HCT116 (cell line): ENCODE measurements at regions not wholly inside any gene's neighbourhood (a gene's known extent, or its start where the extent isn't known, plus 50 kb on each side); places are given as distances from the start of the nearest gene placed in this dataset.

ENCODE experiments used
- ATAC-seq: fragments of 200-7000 bp; cut with Tn5 transposase; 2 replicates; pipeline ENCODE4 v1.9.1; 2020; ENCODE audit warnings: mild to moderate bottlenecking, moderate library complexity
- BruUV-seq: library from RNA; stranded (reverse); fragments of 400-500 nt; replicated peaks from 2 replicates; lab custom pipeline; 2021; lab: Mats Ljungman, UMichigan
- CTCF ChIA-PET: fragments of 300-600 bp; sonication (Branson Sonifier 250); formaldehyde crosslinking; loops from one replicate; lab custom pipeline; 2021; ENCODE audit warnings: antibody characterized with exemption; lab: Charles Lee
- POLR2A ChIA-PET: fragments of 300-600, 350-600 bp; sonication (Branson Sonifier 250); formaldehyde crosslinking; loops from one replicate; lab custom pipeline; 2021; ENCODE audit warnings: antibody characterized with exemption; lab: Charles Lee
- RAD21 ChIA-PET, 2 experiments: fragments of 300-600 bp; sonication (Branson Sonifier 250); formaldehyde crosslinking; loops; one replicate each; lab custom pipeline; 2023; ENCODE audit warnings: low total read pairs in 2 of 2; ENCODE audit not compliant: uncharacterized antibody in 2 of 2, unreplicated experiment in 2 of 2, low non-redundant PET in 1 of 2; lab: Charles Lee
- DNase-seq: peaks from one replicate; pipeline ENCODE4 v3.0.0-alpha.2; 2010; ENCODE audit warnings: low read depth, low spot score
- H2AFZ ChIP-seq: fragments of 200-600 bp; shearing (Covaris generic), sonication (generic); 2 replicates; pipeline ENCODE4 v1.6.1; 2017; ENCODE audit warnings: low read depth, mixed run types, mixed read lengths, antibody characterized with exemption, low read length; ENCODE audit not compliant: poor library complexity, severe bottlenecking
- H3K27ac ChIP-seq: 2 replicates; pipeline ENCODE4 v1.5.1; 2012; ENCODE audit warnings: low read depth, low read length
- H3K27me3 ChIP-seq: fragments of 200-600 bp; sonication (generic); 2 replicates; pipeline ENCODE4 v1.6.1; 2016; ENCODE audit warnings: mixed run types, low read length, mixed read lengths; ENCODE audit not compliant: insufficient read depth
- H3K36me3 ChIP-seq, 2 experiments: fragments of 200-500 bp in 1 of 2; fragments of 200-600 bp in 1 of 2; sonication (Bioruptor generic) in 1 of 2; sonication (generic) in 1 of 2; 2 replicates each; pipeline versions ENCODE4 v1.5.1 to v1.6.1; 2014 to 2016; ENCODE audit warnings: low read length in 2 of 2, inconsistent platforms in 1 of 2, mixed read lengths in 1 of 2, mixed run types in 1 of 2; ENCODE audit not compliant: insufficient read depth in 2 of 2, control insufficient read depth in 1 of 2
- H3K4me1 ChIP-seq, 2 experiments: fragments of 200-600 bp in 1 of 2; sonication (generic) in 1 of 2; 2 replicates each; pipeline versions ENCODE4 v1.5.1 to v1.6.1; 2012 to 2017; ENCODE audit warnings: low read length in 2 of 2, inconsistent platforms in 1 of 2, mild to moderate bottlenecking in 1 of 2, mixed read lengths in 1 of 2, mixed run types in 1 of 2, moderate library complexity in 1 of 2; ENCODE audit not compliant: insufficient read depth in 2 of 2, control insufficient read depth in 1 of 2
- H3K4me2 ChIP-seq: fragments of 200-600 bp; sonication (generic); 2 replicates; pipeline ENCODE4 v1.6.1; 2017; ENCODE audit warnings: mixed run types, low read length, mixed read lengths
- H3K4me3 ChIP-seq, 2 experiments: fragments of 200-600 bp in 1 of 2; sonication (generic) in 1 of 2; replicated peaks in 1 of 2; 2 replicates each; pipeline ENCODE4 v1.5.1; 2011 to 2016; ENCODE audit warnings: low read length in 2 of 2, control low read depth in 1 of 2, low read depth in 1 of 2, mild to moderate bottlenecking in 1 of 2, mixed read lengths in 1 of 2, mixed run types in 1 of 2
- H3K79me2 ChIP-seq: fragments of 200-600 bp; sonication (generic); 2 replicates; pipeline ENCODE4 v1.6.1; 2017; ENCODE audit warnings: mild to moderate bottlenecking, mixed run types, low read length, moderate library complexity, mixed read lengths; ENCODE audit not compliant: insufficient read depth
- H3K9ac ChIP-seq: fragments of 200-600 bp; sonication (generic); 2 replicates; pipeline ENCODE4 v1.6.1; 2016; ENCODE audit warnings: low read length, mixed read lengths
- H3K9me2 ChIP-seq: fragments of 200-600 bp; sonication (generic), shearing (Covaris generic); 2 replicates; pipeline ENCODE4 v1.6.1; 2017; ENCODE audit warnings: mixed run types, mild to moderate bottlenecking, moderate library complexity; ENCODE audit not compliant: insufficient read depth
- H3K9me3 ChIP-seq, 2 experiments: fragments of 200-500 bp in 1 of 2; fragments of 200-600 bp in 1 of 2; sonication (Bioruptor generic) in 1 of 2; sonication (generic) in 1 of 2; 2 replicates each; pipeline ENCODE4 v1.6.1; 2014 to 2017; ENCODE audit warnings: low read length in 2 of 2, mixed read lengths in 2 of 2, inconsistent platforms in 1 of 2, low read depth in 1 of 2, mild to moderate bottlenecking in 1 of 2, mixed run types in 1 of 2, moderate library complexity in 1 of 2; ENCODE audit not compliant: control insufficient read depth in 1 of 2, insufficient read depth in 1 of 2
- H4K20me1 ChIP-seq: fragments of 200-600 bp; sonication (generic), shearing (Covaris generic); 2 replicates; pipeline ENCODE4 v1.6.1; 2017; ENCODE audit warnings: mixed run types, mild to moderate bottlenecking, moderate library complexity; ENCODE audit not compliant: insufficient read depth
- ATF3 ChIP-seq: IDR thresholded peaks from 2 replicates; pipeline ENCODE4 v1.6.1; 2012
- CBX3 ChIP-seq: IDR thresholded peaks from 2 replicates; pipeline ENCODE4 v1.6.1; 2012; ENCODE audit warnings: low read depth
- CEBPB ChIP-seq: IDR thresholded peaks from 2 replicates; pipeline ENCODE4 v1.6.1; 2012; ENCODE audit warnings: low read depth
- CTCF ChIP-seq, 3 experiments: fragments of 200-600 bp in 1 of 3; sonication (generic) in 1 of 3; IDR thresholded peaks in 2 of 3; conservative IDR thresholded peaks in 1 of 3; 2 replicates each; pipeline ENCODE4 v1.5.1; 2012 to 2017; ENCODE audit warnings: low read depth in 2 of 3, low read length in 2 of 3, antibody characterized with exemption in 1 of 3, borderline replicate concordance in 1 of 3, control low read depth in 1 of 3, mild to moderate bottlenecking in 1 of 3, mixed read lengths in 1 of 3, mixed run types in 1 of 3, moderate library complexity in 1 of 3; ENCODE audit not compliant: insufficient read depth in 1 of 3
- EGR1 ChIP-seq: IDR thresholded peaks from 2 replicates; pipeline ENCODE4 v1.6.1; 2012; ENCODE audit warnings: low read depth
- EZH2 ChIP-seq: fragments of 200-600 bp; sonication (generic); IDR thresholded peaks from 2 replicates; pipeline ENCODE4 v1.6.1; 2017; ENCODE audit warnings: antibody characterized with exemption, mixed run types
- EZH2phosphoT487 ChIP-seq: fragments of 200-600 bp; IDR thresholded peaks from 2 replicates; pipeline ENCODE4 v1.6.1; 2018; ENCODE audit warnings: antibody characterized with exemption, borderline replicate concordance
- JUND ChIP-seq: IDR thresholded peaks from 2 replicates; pipeline ENCODE4 v1.6.1; 2012
- MAX ChIP-seq: IDR thresholded peaks from 2 replicates; pipeline ENCODE4 v1.6.1; 2012
- POLR2A ChIP-seq: IDR thresholded peaks from 2 replicates; pipeline ENCODE4 v1.7.0; 2011; ENCODE audit warnings: borderline replicate concordance; ENCODE audit not compliant: insufficient read depth, insufficient read length; ENCODE audit errors: extremely low read depth
- RAD21 ChIP-seq: IDR thresholded peaks from 2 replicates; pipeline ENCODE4 v1.6.1; 2012; ENCODE audit warnings: low read depth, mild to moderate bottlenecking
- SIN3A ChIP-seq: IDR thresholded peaks from 2 replicates; pipeline ENCODE4 v1.6.1; 2012; ENCODE audit warnings: low read depth
- SRF ChIP-seq: IDR thresholded peaks from 2 replicates; pipeline ENCODE4 v1.6.1; 2012; ENCODE audit warnings: low read depth
- TCF7L2 ChIP-seq: IDR thresholded peaks from 2 replicates; pipeline ENCODE4 v1.7.0; 2011; ENCODE audit warnings: borderline replicate concordance, inconsistent platforms; ENCODE audit not compliant: insufficient read depth, insufficient read length; ENCODE audit errors: extremely low read depth
- ZBTB33 ChIP-seq: IDR thresholded peaks from 2 replicates; pipeline ENCODE4 v1.6.1; 2011; ENCODE audit warnings: mild to moderate bottlenecking, low read length, moderate library complexity; ENCODE audit not compliant: insufficient replicate concordance; ENCODE audit errors: extremely low read depth
- ZFX ChIP-seq: fragments of 450-650 bp; IDR thresholded peaks from 2 replicates; pipeline ENCODE4 v1.6.1; 2017
- ZNF274 ChIP-seq: fragments of 200-500 bp; sonication (Bioruptor generic); IDR thresholded peaks from 2 replicates; pipeline ENCODE4 v1.6.1; 2014; ENCODE audit warnings: mild to moderate bottlenecking, low read depth, low read length, inconsistent platforms
- intact Hi-C: fragments of 100-400 bp; cut with micrococcal nuclease; formaldehyde crosslinking; loops from 2 replicates; pipeline ENCODE4 v1.10.0; 2022

- H2AFZ ChIP-seq: no peak overlapping the region
- H3K79me2 ChIP-seq: no peaks in the 10 kb centered on the region
- H4K20me1 ChIP-seq: no peaks in the 10 kb centered on the region
- H3K27me3 ChIP-seq: no peaks in the 10 kb centered on the region
- H3K36me3 ChIP-seq: no peaks in the 10 kb centered on the region
- H3K4me2 ChIP-seq: no peak overlapping the region
- TF ChIP-seq ZFX (no peak), MAX (no peak), CBX3 (no peak)
- TF ChIP-seq, all 23 proteins: peak for 0
- Histone ChIP-seq H3K4me1 (no peaks in the 10 kb centered on the region), H3K27ac (no peak overlapping the region), H3K4me3 (no peak overlapping the region), H3K9ac (no peak overlapping the region), H3K9me2 (no peaks in the 10 kb centered on the region), H3K9me3 (no peaks in the 10 kb centered on the region)
- DNase-seq (no peak), ATAC-seq (no peak)
- RAD21 ChIA-PET: no interaction called here
- BruUV-seq: no TSS peak
- POLR2A ChIA-PET: no interaction called here
- CTCF ChIA-PET: interaction anchor here (0.9 kb wide), 1 partner anchor 320 kb away, joined by 3 read pairs; no protein-coding TSS in a partner anchor
- intact Hi-C loops: no loop called here
Observed at GRCh38 chr21:41603476-41603875, 95.5 kb upstream of the TMPRSS2 start.

GRCh38 chr21:41602531-41602930 is 94.6 kb upstream of the TMPRSS2 start:
- intact Hi-C loops: no loop called here
- CTCF ChIA-PET: no interaction called here
- Histone ChIP-seq H3K4me1 (no peaks in the 10 kb centered on the region), H3K27ac (no peak overlapping the region), H3K9me2 (no peaks in the 10 kb centered on the region), H3K27me3 (no peaks in the 10 kb centered on the region), H3K9ac (no peak overlapping the region), H4K20me1 (no peaks in the 10 kb centered on the region), H3K79me2 (no peaks in the 10 kb centered on the region), H3K4me3 (no peak overlapping the region), H3K36me3 (no peaks in the 10 kb centered on the region), H3K9me3 (no peaks in the 10 kb centered on the region), H3K4me2 (no peak overlapping the region), H2AFZ (no peak overlapping the region)
- ATAC-seq (no peak), DNase-seq (no peak)
- no TSS peak for BruUV-seq
- RAD21 ChIA-PET: no interaction called here
- POLR2A ChIA-PET: no interaction called here
- TF ChIP-seq EZH2phosphoT487 (no peak), EZH2 (no peak), ZNF274 (no peak), CEBPB (no peak), RAD21 (no peak), SIN3A (no peak), POLR2A (no peak), SRF (no peak), JUND (no peak), CTCF (IDR thresholded peaks at IDR 0.05 in 2 of 3, conservative IDR thresholded peaks at IDR 0.05 in 1 of 3; ENCODE audit: borderline replicate concordance in 1 of 3, insufficient read depth in 1 of 3, low read depth in 2 of 3, low read length in 2 of 3) (no peak), ZBTB33 (no peak), TCF7L2 (no peak), EGR1 (no peak), ATF3 (no peak)
